GM04503 (cell line): ENCODE measurements at regions not wholly inside any gene's neighbourhood (a gene's known extent, or its start where the extent isn't known, plus 50 kb on each side); places are given as distances from the start of the nearest gene placed in this dataset.

Experiments
- DNase-seq: peaks from one replicate; pipeline ENCODE4 v3.0.0-alpha.2; 2012; ENCODE audit warnings: low read depth

- no peak for DNase-seq
Observed at GRCh38 chr7:114856625-114857024, 65.3 kb upstream of the MDFIC start.

DNA sequence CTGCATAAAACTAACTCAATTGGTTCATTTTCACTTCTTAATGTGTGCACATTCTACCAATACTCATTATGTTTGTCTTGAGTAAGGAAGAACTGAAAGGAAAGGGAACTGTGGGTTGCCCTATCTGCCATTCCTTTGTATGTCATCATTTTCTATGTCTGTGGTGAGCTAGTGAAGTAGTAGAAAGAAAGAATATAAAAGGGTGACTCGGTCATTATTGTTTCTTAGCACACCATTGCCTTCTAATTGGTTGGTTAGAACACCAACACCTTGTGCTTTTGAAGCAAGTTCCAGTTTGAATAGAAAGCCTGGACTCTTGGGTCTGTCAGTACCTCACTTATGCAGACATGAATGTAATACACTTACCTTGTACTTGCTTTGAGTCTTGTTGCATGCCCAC is 64.3 kb upstream of the MDFIC start:
- no peak for DNase-seq

- DNase-seq, result no peak
Observed at GRCh38 chr7:114859477-114859876, 62.4 kb upstream of the MDFIC start.

- DNase-seq, result no peak
Observed at GRCh38 chr7:114860206-114860605, 61.7 kb upstream of the MDFIC start.

DNA sequence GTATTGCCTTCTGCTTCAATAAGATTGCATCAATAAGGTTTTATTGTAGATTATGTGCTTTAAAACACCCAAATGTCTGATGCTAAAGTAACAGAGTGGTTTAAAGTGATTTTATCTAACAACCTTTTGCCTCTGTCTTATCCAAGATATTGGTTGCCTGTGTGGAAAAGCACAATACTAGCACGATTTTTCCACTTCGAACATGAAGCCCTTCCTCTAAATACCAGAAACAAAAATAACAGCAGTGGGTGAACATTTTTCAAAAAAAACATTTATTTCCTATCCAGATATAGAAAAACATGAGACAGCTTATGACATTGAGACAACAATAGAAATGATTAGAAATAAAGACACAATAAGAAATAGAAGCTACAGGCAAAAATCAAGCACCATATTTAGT is 59.5 kb upstream of the MDFIC start:
- DNase-seq, result no peak

DNA sequence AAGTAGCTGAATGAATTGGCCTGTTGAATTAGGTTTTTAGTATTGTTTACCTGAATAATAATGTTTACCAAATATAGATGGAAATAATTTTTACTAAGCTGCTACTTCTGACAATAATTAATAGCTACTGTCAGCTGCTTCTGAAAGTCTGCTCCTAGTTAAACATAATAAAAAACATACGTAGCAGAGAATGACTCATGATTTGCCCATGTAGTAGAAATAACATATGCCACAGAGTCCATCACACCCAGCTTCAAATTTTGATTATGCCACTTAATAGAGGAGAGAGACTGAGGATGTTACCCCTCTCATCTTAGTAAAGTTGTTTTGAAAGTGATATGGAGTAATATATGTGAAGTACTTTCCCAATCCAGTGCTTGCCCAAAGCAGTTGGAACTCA is 57.6 kb upstream of the MDFIC start:
- DNase-seq, result no peak

- no peak for DNase-seq
Observed at GRCh38 chr7:114865564-114865963, 56.3 kb upstream of the MDFIC start.
